Putamen (tissue), 1 donor: ENCODE measurements at regions not wholly inside any gene's neighbourhood (a gene's known extent, or its start where the extent isn't known, plus 50 kb on each side); places are given as distances from the start of the nearest gene placed in this dataset.

Source experiments
- DNase-seq: peaks from one replicate; pipeline ENCODE4 v3.0.0-alpha.2; 2016; ENCODE audit warnings: low spot score

DNA sequence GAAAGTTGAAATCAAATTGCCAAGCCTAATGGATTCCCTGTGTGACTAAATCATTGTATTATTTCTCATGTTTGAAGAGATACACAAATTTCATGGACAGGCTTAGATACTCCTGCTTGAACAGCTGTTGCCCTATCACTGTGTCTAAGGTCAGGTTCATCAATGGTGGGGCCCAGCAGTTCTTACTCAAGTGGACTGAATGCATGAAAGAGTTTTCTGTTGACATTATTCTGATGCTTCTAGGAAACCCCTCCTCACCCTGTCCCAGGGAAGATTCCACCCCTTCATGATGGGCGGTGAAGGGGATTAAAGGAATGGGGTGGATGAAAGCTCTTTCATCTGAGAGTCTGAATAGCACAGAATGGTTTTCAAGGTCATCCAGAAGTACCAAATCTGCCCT is 148.8 kb downstream of the INO80D start:
- no peak for DNase-seq

DNA sequence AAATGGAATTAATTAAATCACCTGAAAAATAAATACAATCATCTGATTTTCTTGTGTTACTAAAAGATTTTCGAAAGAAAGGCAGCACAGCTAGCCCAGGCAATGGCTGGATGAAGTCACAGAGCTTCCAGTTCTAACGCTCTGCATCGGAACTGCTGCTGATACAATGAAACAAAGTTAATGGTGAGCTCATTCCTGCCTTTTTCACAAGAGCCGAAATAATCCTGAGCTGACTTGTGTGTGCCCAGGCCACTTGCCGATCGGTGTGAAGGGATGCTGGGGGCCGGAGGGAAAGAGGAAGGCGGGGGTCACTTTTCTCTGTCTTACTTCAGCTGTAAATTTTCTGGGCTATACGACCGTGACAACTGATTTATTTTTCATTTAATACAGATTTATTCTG is 149.5 kb downstream of the INO80D start:
- DNase-seq = no peak

- DNase-seq = no peak
Observed at GRCh38 chr2:205934443-205934842, 151.5 kb downstream of the INO80D start.

DNA sequence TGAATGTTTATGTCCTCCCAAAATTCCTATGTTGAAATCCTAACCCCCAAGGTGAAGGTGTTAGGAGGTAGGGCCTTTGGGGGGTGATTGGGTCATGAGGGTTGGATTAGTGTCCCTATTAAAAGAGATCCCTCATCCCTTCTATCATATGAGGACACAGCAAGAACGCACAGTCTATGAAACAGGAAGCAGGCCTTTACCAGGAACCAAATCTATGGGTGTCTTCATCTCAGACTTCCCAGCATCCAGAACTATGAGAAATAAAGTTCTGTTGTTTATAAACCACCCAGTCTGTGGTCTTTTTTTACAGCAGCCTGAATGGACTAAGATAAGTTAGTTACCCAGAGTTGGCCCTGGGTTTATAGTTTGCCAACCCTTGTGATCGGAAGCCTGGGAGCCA is 153.1 kb downstream of the INO80D start:
- DNase-seq = no peak

DNA sequence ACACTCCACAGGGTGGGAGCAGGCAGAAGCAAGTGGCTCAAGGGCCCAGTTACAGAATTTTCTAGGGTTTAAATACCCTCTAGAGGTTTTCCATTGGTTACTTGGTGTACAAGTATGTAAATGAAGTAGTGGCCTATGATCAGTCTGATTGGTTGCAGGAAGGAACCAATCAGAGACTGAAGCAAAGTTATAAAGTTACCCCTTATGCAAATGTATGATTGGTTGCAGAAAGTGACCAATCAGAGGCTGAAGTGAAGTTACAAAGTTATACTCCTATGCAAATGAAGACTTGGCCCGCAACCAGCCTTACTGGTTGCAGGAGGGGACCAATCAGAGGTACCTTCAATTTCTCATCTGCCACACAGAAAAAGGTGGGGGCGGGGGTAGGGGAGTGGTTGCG is 154.6 kb downstream of the INO80D start:
- no peak for DNase-seq

GRCh38 chr2:205930209-205930608 is 155.8 kb downstream of the INO80D start:
- DNase-seq = no peak

GRCh38 chr2:205929246-205929942 is 156.6 kb downstream of the INO80D start:
- no peak for DNase-seq

GRCh38 chr2:205925373-205926337 is 160.3 kb downstream of the INO80D start:
- DNase-seq = peak; percentile 49

- DNase-seq = no peak
Observed at GRCh38 chr2:205924676-205925075, 161.3 kb downstream of the INO80D start.

DNA sequence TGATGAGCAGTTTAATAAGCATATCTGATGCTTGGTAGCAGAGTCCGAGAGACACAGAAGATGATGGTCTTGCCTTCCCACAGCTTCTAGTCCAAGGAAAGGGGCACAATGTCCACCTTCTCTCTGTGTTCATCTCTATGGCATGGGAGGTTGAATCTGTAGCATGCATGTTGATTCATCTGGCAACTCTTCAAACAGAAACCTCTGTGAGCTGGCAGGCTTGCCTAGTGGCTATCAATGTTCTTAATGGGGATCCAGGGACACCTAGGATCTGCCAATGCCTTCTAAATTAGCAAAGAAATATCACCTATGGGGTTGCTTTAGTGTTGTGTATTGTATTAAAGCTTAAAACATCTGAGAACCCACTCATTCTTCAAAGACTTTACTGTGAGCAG is 170.8 kb downstream of the INO80D start:
- DNase-seq = no peak

GRCh38 chr2:205914213-205915129 is 171.5 kb downstream of the INO80D start:
- DNase-seq = no peak

- no peak for DNase-seq
Observed at GRCh38 chr2:205913668-205914067, 172.3 kb downstream of the INO80D start.

DNA sequence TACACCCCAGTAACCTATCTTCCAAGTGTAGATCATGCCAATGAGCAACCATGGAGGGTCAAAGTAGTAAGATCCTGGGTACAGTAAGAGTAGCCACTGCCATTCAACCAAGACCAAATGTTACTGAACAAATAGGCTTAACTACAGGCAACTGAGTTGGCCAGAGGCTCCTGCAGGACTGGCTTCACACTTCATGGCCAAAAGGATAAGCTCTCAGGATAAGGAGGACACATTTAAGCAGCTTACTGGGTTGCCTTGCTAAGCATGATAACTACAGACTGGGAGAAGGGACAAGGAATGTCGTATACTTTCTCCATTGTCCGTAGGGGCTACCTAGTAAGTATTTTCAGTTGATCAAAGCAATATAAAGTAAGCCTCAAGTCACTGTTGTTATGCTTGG is 174.7 kb downstream of the INO80D start:
- DNase-seq = no peak

DNA sequence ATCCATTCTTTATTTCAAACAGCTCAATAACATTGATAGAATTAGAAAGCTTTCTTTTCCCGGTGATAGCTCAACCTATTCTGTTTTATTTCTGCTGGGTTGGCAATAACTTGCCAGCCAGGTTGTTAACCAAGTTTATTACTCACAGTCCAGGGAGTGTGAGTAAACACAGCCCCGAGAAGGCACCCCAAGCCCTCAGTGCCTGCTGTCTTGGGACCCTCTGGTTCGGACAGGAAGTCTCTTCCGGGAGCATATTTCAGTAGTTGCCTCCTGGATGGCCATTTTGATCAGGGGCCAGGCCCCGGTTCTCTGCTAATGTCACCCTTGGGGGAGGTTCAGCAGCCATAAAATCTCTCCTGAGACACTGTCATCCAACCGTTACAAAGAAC is 176.8 kb downstream of the INO80D start:
- DNase-seq = no peak

DNA sequence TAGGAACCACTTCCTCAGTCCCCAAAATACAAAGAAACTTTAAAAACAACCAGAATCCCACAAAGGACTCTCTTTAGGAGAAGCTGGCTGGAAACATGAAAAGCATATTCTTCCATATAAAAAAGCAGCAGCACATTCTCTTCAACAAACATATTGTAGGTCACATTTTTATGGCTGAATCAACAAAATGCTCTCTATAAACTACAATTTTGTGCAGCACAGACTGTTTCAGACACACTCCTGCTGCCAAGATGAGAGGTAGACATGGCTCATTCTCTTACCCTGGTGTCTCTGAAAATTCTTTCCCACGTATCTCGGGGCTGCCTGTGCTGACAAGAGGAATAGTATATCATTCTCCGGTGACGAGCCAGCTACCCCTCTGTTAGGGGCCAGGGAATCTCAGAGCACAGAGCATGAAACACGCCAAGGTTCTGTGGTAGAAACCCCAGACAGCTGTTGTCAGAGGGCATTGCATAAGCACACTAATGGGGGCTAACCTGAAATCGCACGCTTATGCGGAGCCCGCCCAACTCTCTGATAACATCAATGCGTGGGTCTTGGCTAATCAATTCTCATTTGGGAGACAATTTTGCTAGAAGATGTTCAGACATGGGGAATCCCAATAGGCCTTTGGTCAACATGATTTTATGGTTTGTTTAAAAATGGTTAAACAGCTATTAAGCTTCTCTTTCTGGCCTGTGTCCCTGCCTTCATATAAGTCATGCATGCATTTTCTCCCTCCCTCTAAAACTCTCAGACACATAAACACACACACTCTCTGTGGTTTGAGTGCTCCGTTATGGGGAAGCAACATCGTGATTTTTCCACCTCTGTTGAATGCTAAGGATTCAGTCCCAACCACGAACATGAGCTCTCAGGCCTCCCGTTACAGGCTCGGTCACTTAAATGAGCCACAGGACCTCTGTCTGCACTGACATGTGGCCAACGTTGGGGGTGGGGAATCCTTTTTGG is 177.5 kb downstream of the INO80D start:
- no peak for DNase-seq

- DNase-seq = no peak
Observed at GRCh38 chr2:205906419-205906818, 179.6 kb downstream of the INO80D start.

GRCh38 chr2:205905576-205905975 is 180.4 kb downstream of the INO80D start:
- DNase-seq = no peak

GRCh38 chr2:205904873-205905272 is 181.1 kb downstream of the INO80D start:
- DNase-seq = no peak

DNA sequence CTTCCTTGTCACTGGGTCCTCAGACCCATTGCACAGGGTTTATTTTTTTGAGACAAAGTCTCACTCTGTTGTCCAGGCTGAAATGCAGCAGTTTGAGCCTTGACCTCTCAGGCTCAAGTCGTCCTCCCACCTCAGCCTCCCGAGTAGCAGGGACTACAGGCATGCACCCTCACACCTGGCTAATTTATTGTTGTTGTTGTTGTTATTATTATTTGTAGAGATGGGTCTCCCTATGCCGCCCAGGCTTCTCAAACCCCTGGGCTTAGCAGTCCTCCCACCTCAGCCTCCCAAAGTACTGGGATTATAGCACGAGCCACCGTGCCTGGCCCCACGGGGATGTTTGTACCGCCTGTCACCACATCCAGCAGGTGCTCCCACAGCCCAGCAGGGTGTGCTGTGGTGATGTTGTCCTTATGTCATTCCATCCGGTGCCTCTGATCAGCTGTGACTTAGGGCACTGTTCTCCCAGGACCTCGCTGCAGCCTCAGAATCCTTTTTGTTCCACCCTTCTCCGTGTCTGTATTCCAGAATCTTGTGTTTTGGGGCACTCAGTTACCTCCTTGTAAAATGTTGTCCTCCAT is 182.3 kb downstream of the INO80D start:
- DNase-seq = no peak

DNA sequence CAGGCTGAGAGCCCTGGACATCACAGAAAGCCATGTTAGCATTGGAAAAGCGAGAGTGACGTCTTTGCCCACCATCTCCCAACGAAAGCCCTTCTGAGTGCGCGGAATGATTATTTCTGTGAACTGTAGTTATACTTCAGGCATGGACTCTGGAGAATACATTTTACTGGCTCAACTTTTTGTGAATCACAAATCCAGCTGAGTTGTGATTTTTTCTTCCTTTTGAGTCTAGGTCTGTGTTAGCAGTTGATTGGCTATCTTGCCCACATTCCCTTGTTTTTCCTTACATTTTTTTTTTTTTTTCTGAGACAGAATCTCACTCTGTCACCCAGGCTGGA is 183.1 kb downstream of the INO80D start:
- DNase-seq = no peak
